Nephron progenitor cell (in vitro differentiated cells): ENCODE measurements at regions not wholly inside any gene's neighbourhood (a gene's known extent, or its start where the extent isn't known, plus 50 kb on each side); places are given as distances from the start of the nearest gene placed in this dataset.

Experiments
- DNase-seq: peaks from one replicate; pipeline ENCODE4 v3.0.0; 2021
- H3K27ac Mint-ChIP-seq: 2 replicates; pipeline ENCODE4 v1.8.0; 2021; ENCODE audit warnings: mild to moderate bottlenecking, moderate library complexity, mixed read lengths
- H3K27me3 Mint-ChIP-seq: 2 replicates; pipeline ENCODE4 v1.8.0; 2021; ENCODE audit warnings: mild to moderate bottlenecking, low read depth, mixed read lengths; ENCODE audit not compliant: poor library complexity
- H3K36me3 Mint-ChIP-seq: 2 replicates; pipeline ENCODE4 v1.8.0; 2021; ENCODE audit warnings: low read depth, mixed read lengths
- H3K4me1 Mint-ChIP-seq: 2 replicates; pipeline ENCODE4 v1.8.0; 2021; ENCODE audit warnings: mixed read lengths
- H3K4me3 Mint-ChIP-seq: 2 replicates; pipeline ENCODE4 v1.8.0; 2021; ENCODE audit warnings: mild to moderate bottlenecking, moderate library complexity, mixed read lengths
- H3K9me3 Mint-ChIP-seq: 2 replicates; pipeline ENCODE4 v1.8.0; 2021; ENCODE audit warnings: mild to moderate bottlenecking, moderate library complexity, mixed read lengths
- TF ChIP-seq, protein P1 (sequence below): fragments of 200-600 bp; sonication (generic); IDR thresholded peaks from 2 replicates; pipeline ENCODE4 v1.5.0; 2021; ENCODE audit warnings: antibody characterized with exemption

DNA sequence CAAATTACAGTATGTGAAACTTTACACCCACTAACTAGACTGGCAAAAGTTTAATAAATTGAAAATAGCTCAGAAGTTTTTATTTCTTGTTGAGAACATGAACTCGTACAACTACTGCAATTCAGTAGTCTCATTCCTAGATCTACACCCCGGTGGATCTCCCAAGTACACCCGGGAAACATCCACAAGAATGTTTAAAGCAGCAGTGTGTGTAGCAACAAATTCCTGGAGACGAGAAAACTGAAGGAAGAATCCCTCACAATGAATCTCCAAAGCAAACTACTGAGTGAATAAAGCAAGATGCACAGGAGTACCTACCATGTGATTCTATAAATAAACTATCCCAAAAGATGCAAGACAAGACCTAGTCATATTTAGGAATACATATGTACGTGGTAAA, 954.0 kb upstream of the MAP3K7 start:
- TF ChIP-seq, protein P1, sequence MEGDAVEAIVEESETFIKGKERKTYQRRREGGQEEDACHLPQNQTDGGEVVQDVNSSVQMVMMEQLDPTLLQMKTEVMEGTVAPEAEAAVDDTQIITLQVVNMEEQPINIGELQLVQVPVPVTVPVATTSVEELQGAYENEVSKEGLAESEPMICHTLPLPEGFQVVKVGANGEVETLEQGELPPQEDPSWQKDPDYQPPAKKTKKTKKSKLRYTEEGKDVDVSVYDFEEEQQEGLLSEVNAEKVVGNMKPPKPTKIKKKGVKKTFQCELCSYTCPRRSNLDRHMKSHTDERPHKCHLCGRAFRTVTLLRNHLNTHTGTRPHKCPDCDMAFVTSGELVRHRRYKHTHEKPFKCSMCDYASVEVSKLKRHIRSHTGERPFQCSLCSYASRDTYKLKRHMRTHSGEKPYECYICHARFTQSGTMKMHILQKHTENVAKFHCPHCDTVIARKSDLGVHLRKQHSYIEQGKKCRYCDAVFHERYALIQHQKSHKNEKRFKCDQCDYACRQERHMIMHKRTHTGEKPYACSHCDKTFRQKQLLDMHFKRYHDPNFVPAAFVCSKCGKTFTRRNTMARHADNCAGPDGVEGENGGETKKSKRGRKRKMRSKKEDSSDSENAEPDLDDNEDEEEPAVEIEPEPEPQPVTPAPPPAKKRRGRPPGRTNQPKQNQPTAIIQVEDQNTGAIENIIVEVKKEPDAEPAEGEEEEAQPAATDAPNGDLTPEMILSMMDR, result no peak
- no peaks in the 10 kb centered on the region for H3K27me3 Mint-ChIP-seq
- no peak for DNase-seq
- no peak overlapping the region for H3K4me3 Mint-ChIP-seq
- H3K4me1 Mint-ChIP-seq, result no peaks in the 10 kb centered on the region
- H3K36me3 Mint-ChIP-seq, result no peaks in the 10 kb centered on the region
- H3K9me3 Mint-ChIP-seq, result peaks cover 21% of the 10 kb centered on the region
- no peak overlapping the region for H3K27ac Mint-ChIP-seq

DNA sequence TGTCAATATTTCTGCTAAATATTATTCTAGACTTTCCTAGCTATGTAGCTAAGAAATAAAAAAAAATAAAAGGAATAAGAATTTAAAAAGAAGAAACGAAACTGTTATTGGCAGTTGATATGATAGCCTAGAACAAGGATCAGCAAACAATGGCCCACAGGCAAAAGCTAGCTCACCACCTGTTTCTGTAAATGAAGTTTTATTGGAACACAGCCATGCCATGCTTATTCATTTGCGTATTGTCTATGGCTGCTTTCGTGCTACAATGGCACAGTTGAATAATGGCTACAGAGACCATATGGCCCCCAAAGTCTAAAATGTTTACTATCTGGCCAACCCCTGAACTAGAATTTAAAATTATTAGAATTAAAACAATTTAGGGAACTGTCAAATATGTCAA, 952.6 kb upstream of the MAP3K7 start:
- no peaks in the 10 kb centered on the region for H3K36me3 Mint-ChIP-seq
- no peak for DNase-seq
- peaks cover 21% of the 10 kb centered on the region for H3K9me3 Mint-ChIP-seq
- H3K4me3 Mint-ChIP-seq, result no peak overlapping the region
- no peak overlapping the region for H3K27ac Mint-ChIP-seq
- TF ChIP-seq, protein P1, result no peak
- no peaks in the 10 kb centered on the region for H3K27me3 Mint-ChIP-seq
- H3K4me1 Mint-ChIP-seq, result no peaks in the 10 kb centered on the region

DNA sequence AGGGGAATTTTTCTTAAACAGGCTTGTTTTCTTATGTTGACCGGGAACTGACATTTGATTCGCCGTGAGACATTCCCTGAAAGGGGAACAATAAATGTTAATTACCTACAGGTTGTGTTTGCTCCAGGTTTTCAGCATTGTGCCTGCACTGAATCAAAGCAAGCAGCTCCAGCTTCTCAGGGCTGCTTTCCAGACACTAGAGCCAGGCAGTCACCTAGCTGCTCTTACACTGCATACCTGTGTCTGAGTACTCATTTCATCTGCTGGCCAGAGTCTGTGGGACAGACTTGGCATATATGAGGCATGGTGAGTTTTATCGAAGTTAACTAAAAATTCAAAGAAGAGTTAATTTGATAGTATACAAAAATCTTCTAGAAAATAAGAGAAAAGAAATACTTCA, 951.8 kb upstream of the MAP3K7 start:
- H3K9me3 Mint-ChIP-seq, result peaks cover 21% of the 10 kb centered on the region
- no peaks in the 10 kb centered on the region for H3K27me3 Mint-ChIP-seq
- DNase-seq, result no peak
- TF ChIP-seq, protein P1, result no peak
- H3K4me1 Mint-ChIP-seq, result no peaks in the 10 kb centered on the region
- no peaks in the 10 kb centered on the region for H3K36me3 Mint-ChIP-seq
- no peak overlapping the region for H3K4me3 Mint-ChIP-seq
- no peak overlapping the region for H3K27ac Mint-ChIP-seq

DNA sequence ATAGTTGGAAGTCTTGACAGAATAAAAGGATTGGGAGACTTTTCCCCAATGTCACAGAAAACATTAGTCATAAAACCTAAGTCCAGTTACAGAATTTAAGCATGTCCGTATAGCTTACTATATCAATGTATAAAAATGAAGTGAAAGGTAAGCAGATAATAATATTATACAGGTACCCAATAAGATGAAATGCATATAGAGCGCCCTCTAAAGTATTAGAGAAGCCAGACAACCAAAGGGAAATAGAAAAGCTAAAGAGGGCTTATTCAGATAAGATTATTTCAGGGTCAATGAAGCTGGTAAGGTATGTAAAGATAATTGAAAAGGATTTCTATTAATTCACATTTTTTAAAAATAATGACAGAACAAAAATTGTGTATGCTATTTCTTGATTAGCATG, 947.7 kb upstream of the MAP3K7 start:
- Mint-ChIP-seq H3K36me3 (no peaks in the 10 kb centered on the region), H3K4me3 (no peak overlapping the region), H3K27me3 (no peaks in the 10 kb centered on the region), H3K4me1 (no peaks in the 10 kb centered on the region), H3K27ac (no peak overlapping the region), H3K9me3 (peaks cover 21% of the 10 kb centered on the region)
- no peak for DNase-seq
- TF ChIP-seq, protein P1, result no peak

DNA sequence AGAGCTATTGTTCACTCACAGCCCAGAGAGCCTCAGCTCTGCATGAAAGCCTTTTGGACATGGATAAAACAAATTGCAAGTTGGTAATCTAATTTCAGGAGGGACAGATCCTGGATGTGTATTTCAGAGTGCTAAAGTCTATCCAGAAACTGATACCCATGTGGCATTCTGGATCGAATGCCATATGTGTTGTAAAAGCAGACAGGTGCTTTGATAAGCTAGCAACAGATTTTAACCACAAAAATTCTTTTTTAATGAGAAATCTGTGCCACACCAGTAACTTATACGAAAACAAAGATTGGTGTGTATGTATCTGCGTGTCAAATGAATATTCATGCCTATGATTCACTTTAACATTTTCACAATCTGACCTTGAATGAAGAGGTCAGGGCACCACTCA, 936.6 kb upstream of the MAP3K7 start:
- Mint-ChIP-seq H3K4me1 (no peaks in the 10 kb centered on the region), H3K27me3 (no peaks in the 10 kb centered on the region), H3K27ac (no peak overlapping the region), H3K4me3 (no peak overlapping the region), H3K9me3 (peaks cover 2% of the 10 kb centered on the region), H3K36me3 (no peaks in the 10 kb centered on the region)
- DNase-seq, result no peak
- TF ChIP-seq, protein P1, result no peak

DNA sequence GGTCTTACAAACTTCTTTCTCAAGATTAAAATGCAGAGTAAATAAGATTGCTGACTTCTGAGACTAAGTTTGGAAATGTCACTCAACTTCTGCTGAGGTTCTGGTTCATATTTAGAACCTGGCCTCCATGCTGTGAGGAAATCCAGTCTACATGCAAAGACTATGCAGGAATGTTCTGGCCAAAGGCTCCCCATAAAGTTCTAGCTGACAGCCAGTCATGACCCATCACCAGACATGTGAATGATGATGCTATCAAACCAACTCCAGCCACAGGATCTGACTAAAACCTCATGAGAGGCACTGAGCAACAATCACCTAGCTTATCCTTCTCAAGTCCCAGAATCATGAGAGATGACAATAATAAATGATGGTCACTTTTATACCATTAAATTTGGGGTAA, 935.1 kb upstream of the MAP3K7 start:
- TF ChIP-seq, protein P1, result no peak
- Mint-ChIP-seq H3K4me1 (no peaks in the 10 kb centered on the region), H3K9me3 (no peaks in the 10 kb centered on the region), H3K4me3 (no peak overlapping the region), H3K36me3 (no peaks in the 10 kb centered on the region), H3K27me3 (no peaks in the 10 kb centered on the region), H3K27ac (no peak overlapping the region)
- no peak for DNase-seq
